Psoas muscle (tissue), 7 donors: ENCODE measurements at regions not wholly inside any gene's neighbourhood (a gene's known extent, or its start where the extent isn't known, plus 50 kb on each side); places are given as distances from the start of the nearest gene placed in this dataset.

Experiments
- ATAC-seq, 4 donors: fragments of 200-7000 bp; cut with Tn5 transposase; one replicate each; pipeline ENCODE4 v1.9.1; 2020; ENCODE audit warnings: moderate library complexity in 3 of 4, mild to moderate bottlenecking in 2 of 4
- DNase-seq, 2 donors: peaks; one replicate each; pipeline ENCODE4 v3.0.0-alpha.2; 2020
- H3K27ac ChIP-seq: fragments of 200-600 bp; one replicate; pipeline ENCODE4 v1.8.0; 2022
- H3K27me3 ChIP-seq, 3 donors: fragments of 200-600 bp in 1 of 3; one replicate each; pipeline versions ENCODE4 v1.6.1 to v1.8.0; 2013 to 2022; ENCODE audit warnings: low read length in 2 of 3, mild to moderate bottlenecking in 2 of 3, moderate library complexity in 1 of 3; ENCODE audit not compliant: insufficient read depth in 3 of 3
- H3K36me3 ChIP-seq, 2 donors: fragments of 200-600 bp in 1 of 2; one replicate each; pipeline versions ENCODE4 v1.6.1 to v1.8.0; 2013 to 2022; ENCODE audit warnings: low read depth in 1 of 2, mild to moderate bottlenecking in 1 of 2, moderate library complexity in 1 of 2; ENCODE audit not compliant: insufficient read depth in 1 of 2
- H3K4me1 ChIP-seq: fragments of 200-600 bp; one replicate; pipeline ENCODE4 v1.8.0; 2022
- H3K4me3 ChIP-seq: fragments of 200-600 bp; one replicate; pipeline ENCODE4 v1.8.0; 2022; ENCODE audit warnings: mild to moderate bottlenecking
- H3K9me3 ChIP-seq: fragments of 200-600 bp; one replicate; pipeline ENCODE4 v1.8.0; 2022
- CTCF ChIP-seq: fragments of 200-600 bp; IDR thresholded peaks from one replicate; pipeline ENCODE4 v1.8.0; 2022; ENCODE audit warnings: antibody characterized with exemption
- WGBS, 3 donors: extraction: QIAGEN DNeasy Blood & Tissue Kit; methylation state at CpG; one replicate each; pipeline versions ENCODE4 v1.1.6 to v1.1.7; 2013; 5-methylcytosine and 5-hydroxymethylcytosine counted together
- intact Hi-C, 2 donors: fragments of 100-400 bp; cut with DNase I; formaldehyde crosslinking; loops; one replicate each; pipeline versions ENCODE4 v1.11.0 to v1.14.2; 2022
- donor health status: healthy with polysubstance abuse.
- donor health status: DM: no; HTN: no; CAD: no; lungs with moderate emphysema.
- donor health status: Bipolar disorder and iron deficiency.
- donor health status: healthy.
- donor health status: DM: yes; HTN: yes; CAD: no.
- donor health status: DM: no; HTN: no; CAD: no.
- donor health status: DM: yes; HTN: yes; CAD: no.

- no peak for TF ChIP-seq CTCF
- WGBS, 3 donors = 34 to 42% (median 41%) methylated on average over 6 of the region's 6 CpGs
- no peaks in the 10 kb centered on the region for H3K9me3 ChIP-seq
- H3K4me3 ChIP-seq = no peak overlapping the region
- no peak overlapping the region for H3K27ac ChIP-seq
- DNase-seq (no peak), ATAC-seq (no peak)
- H3K27me3 ChIP-seq = peaks cover 0 to 10% (median 2%) of the 10 kb centered on the region in 3 donors
- no peaks in the 10 kb centered on the region for H3K4me1 ChIP-seq
- H3K36me3 ChIP-seq = no peaks in the 10 kb centered on the region
- intact Hi-C loops = no loop called here
These were observed 89.2 kb upstream of the RORA start for GRCh38 chr15:61318301-61318700.

- peaks cover 0 to 10% (median 2%) of the 10 kb centered on the region in 3 donors for H3K27me3 ChIP-seq
- 94 to 96% (median 95%) methylated on average over 6 of the region's 6 CpGs for WGBS, 3 donors
- no peak for TF ChIP-seq CTCF
- no peak for DNase-seq
- no peak overlapping the region for H3K4me3 ChIP-seq
- no peak overlapping the region for H3K27ac ChIP-seq
- no peaks in the 10 kb centered on the region for H3K4me1 ChIP-seq
- H3K9me3 ChIP-seq = no peaks in the 10 kb centered on the region
- ATAC-seq = no peak
- intact Hi-C loops = no loop called here
- no peaks in the 10 kb centered on the region for H3K36me3 ChIP-seq
These were observed 86.4 kb upstream of the RORA start for GRCh38 chr15:61315471-61315870.

GRCh38 chr15:61314427-61314826 is 85.3 kb upstream of the RORA start:
- intact Hi-C loops = no loop called here
- H3K27me3 ChIP-seq = peaks cover 0 to 6% (median 2%) of the 10 kb centered on the region in 3 donors
- H3K9me3 ChIP-seq = no peaks in the 10 kb centered on the region
- no peaks in the 10 kb centered on the region for H3K4me1 ChIP-seq
- H3K27ac ChIP-seq = no peak overlapping the region
- DNase-seq (no peak), ATAC-seq (no peak)
- no peak overlapping the region for H3K4me3 ChIP-seq
- TF ChIP-seq CTCF = no peak
- H3K36me3 ChIP-seq = no peaks in the 10 kb centered on the region

- no peak for DNase-seq
- Histone ChIP-seq H3K4me3 (no peak overlapping the region), H3K9me3 (no peaks in the 10 kb centered on the region), H3K4me1 (no peaks in the 10 kb centered on the region), H3K27ac (no peak overlapping the region), H3K36me3 (no peaks in the 10 kb centered on the region), H3K27me3 (no peaks in the 10 kb centered on the region)
- intact Hi-C loops = no loop called here
- WGBS, 3 donors = 51 to 65% (median 53%) methylated on average over 5 of the region's 5 CpGs
- no peak for TF ChIP-seq CTCF
- ATAC-seq = no peak
These were observed 80.5 kb upstream of the RORA start for GRCh38 chr15:61309617-61310016.

- 42 to 52% (median 48%) methylated on average over 7 of the region's 7 CpGs for WGBS, 3 donors
- Histone ChIP-seq H3K27ac (no peak overlapping the region), H3K9me3 (no peaks in the 10 kb centered on the region), H3K36me3 (no peaks in the 10 kb centered on the region), H3K27me3 (no peaks in the 10 kb centered on the region), H3K4me1 (no peaks in the 10 kb centered on the region), H3K4me3 (no peak overlapping the region)
- intact Hi-C loops = no loop called here
- DNase-seq = no peak
- TF ChIP-seq CTCF = no peak
- ATAC-seq = no peak
These were observed 80.0 kb upstream of the RORA start for GRCh38 chr15:61309031-61309511.
